ENCODE measurements at regions not wholly inside any gene's neighbourhood (a gene's known extent, or its start where the extent isn't known, plus 50 kb on each side); places are given as distances from the start of the nearest gene placed in this dataset.

DNA sequence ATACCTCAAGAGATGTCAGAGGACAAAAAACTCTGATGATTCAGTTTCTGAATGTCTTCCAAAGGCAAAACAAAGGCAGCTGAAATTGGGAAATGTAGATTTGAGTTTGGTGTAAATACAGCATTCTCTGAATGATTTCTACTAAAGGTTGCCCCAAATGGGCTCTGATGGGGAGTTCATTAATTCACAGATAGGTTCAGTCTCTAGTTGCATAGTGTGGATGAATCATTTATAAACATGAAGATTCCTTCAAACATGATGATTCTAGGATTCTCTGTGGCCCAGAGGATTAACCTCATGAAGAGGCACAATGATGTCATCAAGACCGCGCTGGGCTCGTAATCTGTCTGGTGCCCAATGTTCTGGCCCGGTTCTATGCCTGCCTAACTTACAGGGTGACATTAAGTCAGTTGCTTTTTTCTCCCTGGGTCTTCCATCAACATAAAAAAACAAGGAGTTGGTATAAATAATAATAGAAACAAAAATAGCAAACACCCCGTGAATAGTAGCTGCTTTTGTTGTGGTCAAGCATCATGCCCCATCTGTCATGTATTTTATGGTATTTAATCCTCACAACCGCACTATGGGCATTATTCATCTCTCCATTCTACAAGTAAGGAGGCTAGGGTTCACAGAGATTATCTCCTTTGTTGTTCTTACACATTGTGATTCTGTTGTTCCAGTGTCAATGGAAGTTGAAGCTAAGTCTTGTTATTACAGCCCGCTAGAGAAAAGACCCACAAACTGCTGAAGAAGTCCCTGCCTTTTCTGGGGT lies 509.6 kb upstream of the USP24 start:
- DNase-seq, result no peak

DNA sequence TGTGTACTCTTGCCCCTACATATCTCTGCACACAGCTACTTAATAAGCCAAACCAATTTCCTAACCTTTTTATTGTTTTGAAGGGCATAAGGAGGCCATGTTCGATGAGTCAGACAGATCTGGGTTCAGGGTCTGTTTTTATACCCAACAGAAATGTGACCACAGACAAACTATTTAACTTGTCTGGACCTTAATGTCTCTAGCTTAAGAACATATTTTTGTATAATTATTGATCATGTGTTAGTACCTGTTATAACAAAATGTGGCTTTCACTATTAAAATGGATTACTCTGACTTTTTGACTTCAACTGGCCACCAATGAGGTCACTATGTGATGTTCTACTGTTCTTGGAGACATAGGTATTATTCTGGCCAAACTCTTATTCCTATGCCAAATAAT lies 507.8 kb upstream of the USP24 start:
- no peak for DNase-seq

- no peak for DNase-seq
These were observed 505.1 kb upstream of the USP24 start for GRCh38 chr1:55720261-55720660.

GRCh38 chr1:55718758-55719671 lies 503.9 kb upstream of the USP24 start:
- no peak for DNase-seq

DNA sequence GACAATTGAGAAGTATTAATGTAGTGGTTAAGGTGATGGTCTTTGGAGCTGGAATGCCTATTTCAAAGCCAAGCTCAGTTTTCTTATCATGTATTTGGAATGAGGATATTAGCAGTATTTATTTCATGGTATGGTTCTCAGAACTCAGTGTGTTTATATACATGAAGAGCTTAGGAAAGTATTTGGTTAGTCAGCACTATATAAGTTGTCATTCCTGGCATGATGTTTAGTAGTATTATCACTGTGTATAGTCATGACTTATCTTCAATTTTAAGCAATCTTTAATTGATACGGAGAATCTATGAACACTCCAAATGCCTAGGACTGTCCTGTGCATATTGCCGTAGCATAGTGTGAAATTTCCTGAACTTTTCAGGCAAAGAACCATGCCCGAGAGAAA lies 501.9 kb upstream of the USP24 start:
- DNase-seq, result no peak

GRCh38 chr1:55716610-55717009 lies 501.4 kb upstream of the USP24 start:
- DNase-seq, result no peak

- no peak for DNase-seq
These were observed 501.0 kb upstream of the USP24 start for GRCh38 chr1:55716151-55716550.

- no peak for DNase-seq
These were observed 499.1 kb upstream of the USP24 start for GRCh38 chr1:55714230-55714629.

- no peak for DNase-seq
These were observed 498.4 kb upstream of the USP24 start for GRCh38 chr1:55713516-55713915.

GRCh38 chr1:55712148-55712547 lies 497.0 kb upstream of the USP24 start:
- no peak for DNase-seq

DNA sequence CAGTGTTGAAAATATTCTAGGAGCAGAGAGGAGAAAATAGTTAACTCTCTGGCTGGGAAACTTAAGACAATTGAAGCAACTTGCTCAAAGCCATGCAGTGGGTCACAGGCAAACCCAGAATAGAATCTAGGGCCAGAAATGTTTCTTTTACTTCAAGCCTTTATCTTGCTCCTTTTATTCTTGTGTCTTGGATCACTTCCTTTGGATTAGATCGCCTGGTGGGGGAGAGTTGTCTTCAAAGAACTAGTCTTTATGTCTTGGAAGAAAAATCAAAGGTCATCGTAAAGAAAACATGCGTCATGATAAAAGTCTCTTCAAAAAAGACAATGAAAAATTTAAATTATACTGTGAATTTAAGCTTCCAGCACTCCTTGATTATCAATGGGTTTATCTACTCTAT lies 493.6 kb upstream of the USP24 start:
- no peak for DNase-seq

DNA sequence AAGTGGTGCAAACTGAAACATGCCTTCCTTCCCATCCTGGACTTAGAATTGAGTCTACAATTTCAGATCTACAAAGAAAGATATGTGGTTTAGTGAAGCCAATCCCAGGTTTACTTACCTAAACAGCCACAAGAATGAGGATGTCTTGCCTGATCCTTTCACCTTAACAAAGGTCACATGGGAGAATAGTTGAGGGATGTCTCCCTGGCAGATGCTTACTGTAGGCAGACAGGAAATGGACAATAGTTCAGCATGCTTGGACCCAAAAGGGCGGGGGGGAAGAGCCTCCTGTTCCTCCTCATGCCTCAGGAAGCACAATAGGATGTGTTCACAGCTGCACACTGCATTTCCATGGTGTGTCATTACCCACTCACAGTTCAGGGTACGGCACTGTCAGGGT lies 492.7 kb upstream of the USP24 start:
- DNase-seq, result no peak

DNA sequence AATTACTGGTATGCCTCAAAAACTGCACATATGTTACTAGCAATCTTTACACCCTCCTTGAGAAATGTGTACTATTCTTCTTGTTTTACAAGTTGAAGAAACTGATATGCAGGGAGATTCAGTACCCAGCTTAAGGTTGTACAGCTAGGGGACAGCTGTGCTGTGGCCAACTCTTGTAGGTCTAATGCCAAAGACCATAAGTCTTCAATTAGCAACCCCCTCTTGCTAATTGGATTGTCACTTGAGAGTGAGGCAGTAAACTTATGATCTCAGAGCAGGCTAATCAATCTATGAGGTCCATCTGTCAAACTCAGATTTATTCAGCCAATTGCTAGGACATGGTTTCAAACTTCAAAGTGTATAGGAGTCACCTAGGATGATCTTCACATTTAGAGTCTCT lies 492.0 kb upstream of the USP24 start:
- DNase-seq, result no peak

- DNase-seq, result no peak
These were observed 491.2 kb upstream of the USP24 start for GRCh38 chr1:55706397-55706796.

- DNase-seq, result no peak
These were observed 488.7 kb upstream of the USP24 start for GRCh38 chr1:55703726-55704363.

- no peak for DNase-seq
These were observed 486.9 kb upstream of the USP24 start for GRCh38 chr1:55702064-55702463.

GRCh38 chr1:55700359-55701130 lies 485.4 kb upstream of the USP24 start:
- DNase-seq, result no peak

GRCh38 chr1:55699228-55699627 lies 484.1 kb upstream of the USP24 start:
- DNase-seq, result no peak

- DNase-seq, result no peak
These were observed 482.9 kb upstream of the USP24 start for GRCh38 chr1:55697997-55698535.

GRCh38 chr1:55696891-55697290 lies 481.7 kb upstream of the USP24 start:
- DNase-seq, result no peak

DNA sequence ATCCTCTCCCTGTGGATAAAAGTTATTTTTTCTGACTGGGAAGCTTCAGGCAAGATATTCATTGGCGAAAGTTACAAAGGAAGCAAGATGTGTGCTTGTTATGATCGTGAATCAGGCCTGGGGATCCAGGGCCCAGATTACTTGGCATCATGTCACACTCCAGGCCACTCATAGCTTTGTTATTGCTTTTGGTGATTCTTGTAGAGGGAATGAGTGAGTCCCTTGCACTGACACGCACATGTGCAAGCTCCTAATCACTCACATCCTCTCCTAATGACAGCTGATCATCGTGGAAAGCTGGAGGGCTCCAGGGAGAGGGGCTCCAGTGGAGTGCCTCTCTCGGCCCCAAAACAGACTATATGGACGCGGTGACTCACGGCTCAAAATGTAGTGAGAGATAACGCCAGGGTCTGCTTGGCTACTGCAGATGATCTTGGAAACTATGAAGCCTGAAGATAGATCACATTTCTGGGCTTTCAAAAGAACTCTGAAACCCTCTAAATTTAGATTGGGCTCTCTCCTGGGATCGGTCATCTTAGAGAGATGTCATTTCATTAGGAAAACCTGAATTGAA lies 481.1 kb upstream of the USP24 start:
- no peak for DNase-seq

DNA sequence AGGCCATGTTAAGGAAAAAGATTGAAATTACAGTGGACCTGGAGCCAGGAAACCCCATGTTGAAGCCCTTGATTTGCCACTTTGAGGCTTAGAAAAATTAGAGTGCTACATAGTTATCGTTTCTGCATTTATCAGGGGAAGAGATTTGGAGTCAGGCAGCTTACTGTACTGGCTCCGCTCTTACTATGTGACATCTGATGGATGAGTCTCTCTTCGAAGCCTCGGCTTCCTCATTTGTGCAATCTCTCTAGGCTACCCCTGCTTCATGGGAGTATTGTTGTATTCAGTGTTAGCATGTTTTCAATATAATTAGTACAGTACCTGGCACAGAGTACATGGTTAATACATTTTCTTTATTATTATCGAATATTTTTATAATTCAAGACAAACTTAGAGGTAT lies 480.4 kb upstream of the USP24 start:
- no peak for DNase-seq

Measured in stimulated activated CD4-positive, alpha-beta T cell treated with anti-CD3 and anti-CD28 coated beads, Interleukin-4, amount 100 ng/mL, for 4 hours (primary cell).